Lower leg skin (tissue), 4 donors: ENCODE measurements at regions not wholly inside any gene's neighbourhood (a gene's known extent, or its start where the extent isn't known, plus 50 kb on each side); places are given as distances from the start of the nearest gene placed in this dataset.

Source experiments
- DNase-seq, 2 donors: peaks; one replicate each; pipeline ENCODE4 v3.0.0-alpha.2; 2019; ENCODE audit warnings: low spot score in 2 of 2
- H3K4me3 ChIP-seq: fragments of 200-600 bp; sonication (generic); 2 replicates; pipeline ENCODE4 v1.5.1; 2017; ENCODE audit warnings: mild to moderate bottlenecking, low read depth; ENCODE audit not compliant: poor library complexity, severe bottlenecking
- CTCF ChIP-seq, 3 donors: fragments of 450-650 bp; IDR thresholded peaks; one replicate each; pipeline ENCODE4 v1.5.1; 2016; ENCODE audit warnings: antibody characterized with exemption in 3 of 3, mild to moderate bottlenecking in 3 of 3, moderate library complexity in 2 of 3
- POLR2A ChIP-seq, 2 donors: fragments of 450-650 bp; IDR thresholded peaks; one replicate each; pipeline ENCODE4 v1.6.1; 2016 to 2017; ENCODE audit warnings: antibody characterized with exemption in 2 of 2, mild to moderate bottlenecking in 1 of 2, moderate library complexity in 1 of 2
- WGBS, 2 donors: methylation state at CpG; one replicate each; pipeline ENCODE4 v1.1.5; 2018; 5-methylcytosine and 5-hydroxymethylcytosine counted together
- intact Hi-C: fragments of 100-400 bp; cut with DNase I; formaldehyde crosslinking; loops from one replicate; pipeline ENCODE4 v1.15.0; 2023; ENCODE audit warnings: low total_unique reads

- intact Hi-C loops: no loop called here
- no peak overlapping the region for H3K4me3 ChIP-seq
- TF ChIP-seq CTCF (IDR thresholded peaks at IDR 0.05) (no peak), POLR2A (IDR thresholded peaks at IDR 0.05) (no peak)
- DNase-seq: no peak
- WGBS, 2 donors: 55 to 63% methylated on average over 3 of the region's 3 CpGs
Observed at GRCh38 chr20:39875492-39876110, 813.4 kb downstream of the MAFB start.

- 49 to 53% methylated on average over 8 of the region's 8 CpGs for WGBS, 2 donors
- no peak overlapping the region for H3K4me3 ChIP-seq
- DNase-seq: peak; percentile 61 to 89
- intact Hi-C loops: no loop called here
- TF ChIP-seq POLR2A (IDR thresholded peaks at IDR 0.05): no peak
- no peak for TF ChIP-seq CTCF (IDR thresholded peaks at IDR 0.05)
Observed at GRCh38 chr20:39874049-39874893, 814.8 kb downstream of the MAFB start.

GRCh38 chr20:39873286-39873685, 815.8 kb downstream of the MAFB start:
- H3K4me3 ChIP-seq: no peak overlapping the region
- DNase-seq: no peak
- intact Hi-C loops: no loop called here
- WGBS, 2 donors: 94% methylated on average over 2 of the region's 2 CpGs
- TF ChIP-seq CTCF (IDR thresholded peaks at IDR 0.05): no peak
- TF ChIP-seq POLR2A (IDR thresholded peaks at IDR 0.05): no peak

GRCh38 chr20:39871013-39871412, 818.0 kb downstream of the MAFB start:
- WGBS, 2 donors: 26 to 29% methylated on average over 1 of the region's 1 CpG
- intact Hi-C loops: no loop called here
- DNase-seq: no peak
- H3K4me3 ChIP-seq: no peak overlapping the region
- TF ChIP-seq POLR2A (IDR thresholded peaks at IDR 0.05): no peak
- TF ChIP-seq CTCF (IDR thresholded peaks at IDR 0.05): no peak

GRCh38 chr20:39865446-39865845, 823.6 kb downstream of the MAFB start:
- intact Hi-C loops: no loop called here
- no peak overlapping the region for H3K4me3 ChIP-seq
- no peak for TF ChIP-seq POLR2A (IDR thresholded peaks at IDR 0.05)
- no peak for TF ChIP-seq CTCF (IDR thresholded peaks at IDR 0.05)
- WGBS, 2 donors: 94 to 98% methylated on average over 2 of the region's 2 CpGs
- no peak for DNase-seq
